Osteoblast (primary cell): ENCODE measurements at regions not wholly inside any gene's neighbourhood (a gene's known extent, or its start where the extent isn't known, plus 50 kb on each side); places are given as distances from the start of the nearest gene placed in this dataset.

Experiments
- DNase-seq: peaks from one replicate; pipeline ENCODE4 v3.0.0; 2011; ENCODE audit warnings: low spot score, mixed read lengths; ENCODE audit not compliant: insufficient read length; ENCODE audit errors: missing footprints
- H2AFZ ChIP-seq: 2 replicates; pipeline ENCODE4 v1.6.0; 2011; ENCODE audit warnings: mild to moderate bottlenecking, low read length
- H3K27ac ChIP-seq: 2 replicates; pipeline ENCODE4 v1.5.1; 2011; ENCODE audit warnings: mild to moderate bottlenecking, low read depth, low read length, moderate library complexity
- H3K27me3 ChIP-seq: 2 replicates; pipeline ENCODE4 v1.6.0; 2012; ENCODE audit warnings: mild to moderate bottlenecking, control low read depth, inconsistent platforms, low read length, moderate library complexity; ENCODE audit not compliant: insufficient read depth
- H3K36me3 ChIP-seq: 2 replicates; pipeline ENCODE4 v1.5.1; 2011; ENCODE audit warnings: mild to moderate bottlenecking, low read length, control low read depth, moderate library complexity; ENCODE audit not compliant: insufficient read depth
- H3K4me1 ChIP-seq: 2 replicates; pipeline ENCODE4 v1.5.1; 2011; ENCODE audit warnings: mild to moderate bottlenecking, low read length, control low read depth, moderate library complexity; ENCODE audit not compliant: insufficient read depth
- H3K4me2 ChIP-seq: 2 replicates; pipeline ENCODE4 v1.6.0; 2011; ENCODE audit warnings: mild to moderate bottlenecking, low read length; ENCODE audit not compliant: insufficient read depth
- H3K4me3 ChIP-seq: fragments of 200-600 bp; sonication (generic); 3 replicates; pipeline ENCODE4 v1.5.1; 2012; ENCODE audit warnings: mild to moderate bottlenecking, low read length, inconsistent platforms; ENCODE audit not compliant: insufficient read depth
- H3K79me2 ChIP-seq: 2 replicates; pipeline ENCODE4 v1.6.0; 2012; ENCODE audit warnings: mild to moderate bottlenecking, low read length, control low read depth, inconsistent platforms; ENCODE audit not compliant: insufficient read depth
- H3K9me3 ChIP-seq: 2 replicates; pipeline ENCODE4 v1.5.1; 2011; ENCODE audit warnings: low read depth, low read length, control low read depth
- H4K20me1 ChIP-seq: 2 replicates; pipeline ENCODE4 v1.6.0; 2012; ENCODE audit warnings: mild to moderate bottlenecking, low read length, control low read depth; ENCODE audit not compliant: insufficient read depth
- CTCF ChIP-seq: IDR thresholded peaks from 2 replicates; pipeline ENCODE4 v1.5.1; 2011; ENCODE audit warnings: mild to moderate bottlenecking, low read depth, low read length, moderate library complexity; ENCODE audit errors: extremely low read depth

- Histone ChIP-seq H3K79me2 (no peaks in the 10 kb centered on the region), H4K20me1 (no peaks in the 10 kb centered on the region), H3K9me3 (no peaks in the 10 kb centered on the region), H2AFZ (no peak overlapping the region), H3K4me1 (no peaks in the 10 kb centered on the region), H3K36me3 (no peaks in the 10 kb centered on the region), H3K4me3 (no peak overlapping the region), H3K27ac (no peak overlapping the region), H3K27me3 (no peaks in the 10 kb centered on the region), H3K4me2 (no peak overlapping the region)
- DNase-seq: no peak
- TF ChIP-seq CTCF: no peak
These were observed 71.7 kb downstream of the OR2K2 start for GRCh38 chr9:111258209-111258874.

GRCh38 chr9:111253742-111254437 lies 76.1 kb downstream of the OR2K2 start:
- DNase-seq: no peak
- H3K79me2 ChIP-seq: no peaks in the 10 kb centered on the region
- H3K36me3 ChIP-seq: no peaks in the 10 kb centered on the region
- no peak overlapping the region for H2AFZ ChIP-seq
- H3K4me3 ChIP-seq: no peak overlapping the region
- H3K27ac ChIP-seq: no peak overlapping the region
- H3K4me2 ChIP-seq: no peak overlapping the region
- no peaks in the 10 kb centered on the region for H3K27me3 ChIP-seq
- TF ChIP-seq CTCF: no peak
- no peaks in the 10 kb centered on the region for H3K4me1 ChIP-seq
- no peaks in the 10 kb centered on the region for H4K20me1 ChIP-seq
- H3K9me3 ChIP-seq: no peaks in the 10 kb centered on the region

DNA sequence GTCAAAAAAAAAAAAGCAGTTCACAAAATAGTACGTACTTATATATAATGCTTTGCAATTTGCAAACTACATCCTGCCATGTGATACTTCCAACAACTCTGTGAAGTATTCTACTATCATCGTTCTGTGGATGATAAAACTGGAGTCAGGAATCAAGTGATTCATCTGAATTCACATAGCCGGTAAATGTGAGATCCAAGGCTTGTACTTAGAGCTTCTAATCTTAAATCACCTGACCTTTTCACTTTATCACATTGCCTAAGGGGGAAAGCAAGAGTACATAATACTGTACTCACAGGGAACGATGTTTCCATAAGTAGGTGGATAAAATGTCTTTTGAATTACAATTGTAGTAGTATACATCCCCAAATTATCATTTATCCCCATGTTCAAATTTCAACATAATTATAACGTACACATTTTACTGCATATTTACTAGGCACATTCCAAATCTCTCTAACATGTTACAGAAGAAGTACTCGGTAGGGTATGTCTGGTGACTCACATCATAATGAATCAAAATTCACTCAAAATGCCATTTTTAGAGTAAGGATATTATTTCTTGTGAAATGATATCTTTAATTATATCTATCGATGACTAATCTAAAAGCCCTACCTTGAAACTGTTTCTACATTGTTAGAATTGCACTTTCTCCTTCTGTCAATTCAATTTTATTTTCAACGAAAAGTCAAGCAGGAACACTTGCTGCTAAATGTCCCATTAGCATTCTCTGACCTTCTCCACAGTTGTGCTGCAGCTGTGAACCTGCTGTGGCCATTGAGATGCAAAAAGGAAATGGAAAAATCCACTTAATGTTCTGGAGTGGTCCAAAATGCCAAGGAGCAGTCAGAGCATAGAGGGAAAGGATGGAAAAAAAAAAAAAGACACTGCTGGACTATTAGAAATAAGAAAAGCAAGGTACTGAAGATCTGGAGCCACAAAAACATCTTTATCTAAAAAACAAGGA lies 78.9 kb downstream of the OR2K2 start:
- Histone ChIP-seq H2AFZ (no peak overlapping the region), H3K79me2 (no peaks in the 10 kb centered on the region), H3K27ac (no peak overlapping the region), H3K4me2 (no peak overlapping the region), H3K27me3 (no peaks in the 10 kb centered on the region), H4K20me1 (no peaks in the 10 kb centered on the region), H3K9me3 (no peaks in the 10 kb centered on the region), H3K4me3 (no peak overlapping the region), H3K4me1 (no peaks in the 10 kb centered on the region), H3K36me3 (no peaks in the 10 kb centered on the region)
- no peak for DNase-seq
- no peak for TF ChIP-seq CTCF
